SIG-M5 treated with dmso at 0.1 percent for 504 hours (cell line): ENCODE measurements at regions not wholly inside any gene's neighbourhood (a gene's known extent, or its start where the extent isn't known, plus 50 kb on each side); places are given as distances from the start of the nearest gene placed in this dataset.
"Not testable (repeated sequence)": the region's sequence is repeated elsewhere in the genome, so short reads cannot be mapped to it uniquely, and the experiment has no call there.

Experiments
- DNase-seq: peaks from one replicate; lab custom pipeline; 2025; ENCODE audit not compliant: unreplicated experiment; lab: John Stamatoyannopoulos, UW

DNA sequence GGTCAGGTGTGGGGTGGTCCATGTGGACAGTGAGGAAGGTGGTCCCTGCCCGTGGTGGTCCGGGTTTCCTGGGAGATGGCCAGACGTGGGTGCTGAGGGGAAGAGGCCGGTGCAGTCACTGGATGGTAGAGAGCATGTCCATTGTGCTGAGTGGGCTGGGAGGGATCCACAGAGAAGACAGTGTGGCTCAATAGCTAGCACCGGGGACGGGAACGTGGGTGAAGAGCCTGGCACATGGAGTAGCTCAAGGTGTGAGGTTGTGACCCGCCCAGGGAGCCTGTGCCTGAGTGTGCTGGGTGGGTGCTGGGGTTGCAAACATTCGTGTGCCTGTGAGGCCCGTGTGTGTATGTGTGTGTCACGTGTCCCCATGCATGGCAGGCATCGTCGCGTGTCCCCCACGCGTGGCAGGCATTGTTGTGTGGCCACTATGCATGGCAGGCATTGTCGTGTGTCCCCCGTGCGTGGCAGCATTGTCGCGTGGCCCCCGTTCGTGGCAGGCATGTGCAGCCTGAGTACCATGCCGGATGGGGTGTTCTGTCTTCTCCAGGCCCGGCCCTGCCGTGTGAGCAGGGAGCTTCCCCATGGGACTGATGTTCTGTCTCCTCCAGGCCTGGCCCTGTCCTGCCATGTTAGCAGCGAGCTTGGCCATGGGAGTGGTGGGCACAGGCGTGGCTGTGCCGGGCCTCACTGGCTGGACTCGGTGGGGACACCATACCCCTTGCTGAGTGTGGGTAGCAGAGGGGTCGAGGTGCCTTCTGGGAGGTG, 205.0 kb downstream of the TMEM121 start:
- DNase-seq, result not testable (repeated sequence)

DNA sequence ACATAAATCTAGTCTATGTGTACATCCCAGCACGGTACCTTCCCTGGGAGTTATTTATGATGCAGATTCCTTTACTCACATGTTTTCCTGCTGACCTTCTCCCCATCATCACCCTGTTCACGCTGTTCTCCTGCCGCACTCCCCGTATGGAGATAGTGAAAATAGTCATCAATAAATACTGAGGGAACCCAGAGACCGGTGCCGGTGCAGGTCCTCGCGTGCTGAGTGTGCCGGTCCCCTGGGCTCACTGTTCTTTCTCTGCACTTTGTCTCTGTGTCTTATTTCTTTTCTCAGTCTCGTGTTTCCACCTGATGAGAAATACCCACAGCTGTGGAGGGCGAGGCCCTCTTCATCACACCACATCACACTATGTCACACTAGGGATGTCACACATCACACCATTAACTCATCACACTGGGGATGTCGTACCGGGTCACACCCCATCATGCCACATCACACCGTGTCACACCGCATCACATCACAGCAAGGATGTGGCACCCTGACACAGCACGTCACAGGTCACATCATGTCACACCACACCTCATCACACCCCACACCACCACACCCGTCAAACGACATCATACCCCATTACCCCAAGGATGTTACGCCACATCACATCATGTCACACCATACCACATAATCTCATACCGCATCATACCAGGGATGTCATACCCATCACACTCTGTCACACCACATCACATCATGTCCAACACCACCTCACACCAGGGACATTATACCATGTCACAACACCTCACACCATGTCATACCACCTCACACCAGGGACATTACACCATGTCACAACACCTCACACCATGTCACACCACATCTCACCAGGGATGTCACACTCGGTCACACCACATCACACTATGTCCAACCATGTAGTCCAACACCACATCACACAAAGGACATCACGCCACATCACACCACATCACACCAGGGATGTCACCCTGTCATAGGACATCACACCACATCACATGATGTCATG, 207.0 kb downstream of the TMEM121 start:
- no peak for DNase-seq

DNA sequence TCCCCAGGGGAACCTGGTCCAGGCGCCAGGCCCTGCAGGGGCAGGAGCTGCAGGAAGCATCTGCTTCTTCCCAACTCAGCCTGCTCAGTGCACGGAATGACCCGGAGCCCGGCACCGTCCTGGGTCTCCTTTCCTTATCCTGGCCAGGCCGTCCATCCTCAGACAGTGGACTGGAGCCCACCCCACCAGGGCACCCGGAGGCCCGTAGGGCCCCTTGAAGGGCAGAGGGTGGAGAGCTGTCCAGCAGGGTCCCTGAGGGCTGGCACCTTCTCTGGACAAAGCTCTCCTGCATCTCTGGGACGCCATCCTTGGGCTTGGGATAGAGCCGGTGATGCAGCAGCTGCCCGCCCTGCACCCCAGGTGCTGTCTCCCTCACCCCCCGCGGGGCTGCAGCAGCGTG, 207.9 kb downstream of the TMEM121 start:
- not testable (repeated sequence) for DNase-seq

DNA sequence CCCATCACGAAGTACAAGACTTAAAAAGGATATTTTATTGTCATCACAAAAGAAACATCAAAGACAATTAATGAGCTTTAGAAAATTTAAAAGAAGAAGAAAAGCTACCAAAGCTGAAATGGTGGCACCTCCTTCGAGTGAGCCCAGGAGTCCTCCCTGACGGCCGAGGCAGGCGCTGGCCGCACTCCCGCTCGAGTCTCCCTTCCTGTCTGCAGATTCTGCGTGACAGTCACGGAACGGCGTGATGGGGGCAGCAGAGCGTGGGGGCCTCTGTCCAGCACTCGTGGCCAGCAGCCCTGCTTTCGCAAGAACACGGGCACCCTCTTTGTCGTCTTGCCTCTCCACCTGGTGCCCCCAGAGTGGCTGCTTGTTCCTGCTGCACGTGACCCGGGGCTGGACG, 209.9 kb downstream of the TMEM121 start:
- not testable (repeated sequence) for DNase-seq

DNA sequence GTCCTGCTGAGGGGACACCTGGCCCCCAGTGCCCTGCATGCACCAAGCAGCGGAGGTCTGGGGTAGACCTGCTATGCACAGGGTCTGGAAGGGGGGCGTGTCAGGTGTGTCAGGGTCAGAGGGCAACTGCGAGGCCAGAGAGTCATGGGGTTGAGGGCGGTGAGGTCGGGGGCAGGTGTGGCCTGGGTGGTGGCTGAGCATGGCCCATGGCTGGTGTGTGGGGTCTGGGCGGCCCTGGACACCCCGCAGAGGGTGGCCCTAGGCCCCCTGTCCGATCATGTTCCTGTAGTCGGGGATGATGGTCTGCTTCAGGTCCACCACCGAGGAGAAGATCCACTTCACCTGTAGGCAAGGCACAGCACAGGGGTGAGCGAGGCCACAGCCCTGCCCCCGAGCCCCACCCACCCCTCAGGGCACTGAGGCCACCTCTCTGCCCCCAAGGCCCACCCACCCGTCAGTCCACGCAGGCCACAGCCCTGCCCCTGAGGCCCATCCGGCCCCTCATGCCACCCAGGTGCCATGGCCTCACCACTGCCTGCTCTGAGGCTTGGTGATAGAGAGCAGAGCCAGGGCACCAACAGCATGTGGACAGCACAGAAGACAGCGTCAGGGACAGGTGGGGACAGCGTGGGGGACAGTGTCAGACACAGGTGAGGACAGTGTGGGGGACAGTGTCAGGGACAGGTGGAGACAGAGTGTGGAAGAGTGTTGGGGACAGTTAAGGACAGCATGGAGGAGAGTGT, 211.3 kb downstream of the TMEM121 start:
- DNase-seq, result no peak

DNA sequence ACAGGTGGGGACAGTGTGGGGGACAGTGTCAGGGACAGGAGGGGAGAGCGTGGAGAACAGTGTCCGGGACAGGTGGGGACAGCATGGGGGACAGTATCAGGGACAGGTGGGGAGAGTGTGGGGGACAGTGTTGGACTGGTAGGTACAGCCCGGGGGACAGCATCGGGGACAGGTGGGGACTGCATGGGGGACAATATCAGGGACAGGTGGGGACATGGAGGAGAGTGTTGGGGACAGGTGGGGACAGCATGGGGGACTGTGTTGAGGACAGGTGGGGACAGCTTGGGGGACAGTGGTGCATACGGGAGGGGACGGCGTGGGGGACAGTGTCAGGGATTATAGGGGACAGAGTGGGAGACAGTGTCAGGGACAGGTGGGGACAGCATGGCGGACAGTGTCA, 212.3 kb downstream of the TMEM121 start:
- DNase-seq, result no peak

DNA sequence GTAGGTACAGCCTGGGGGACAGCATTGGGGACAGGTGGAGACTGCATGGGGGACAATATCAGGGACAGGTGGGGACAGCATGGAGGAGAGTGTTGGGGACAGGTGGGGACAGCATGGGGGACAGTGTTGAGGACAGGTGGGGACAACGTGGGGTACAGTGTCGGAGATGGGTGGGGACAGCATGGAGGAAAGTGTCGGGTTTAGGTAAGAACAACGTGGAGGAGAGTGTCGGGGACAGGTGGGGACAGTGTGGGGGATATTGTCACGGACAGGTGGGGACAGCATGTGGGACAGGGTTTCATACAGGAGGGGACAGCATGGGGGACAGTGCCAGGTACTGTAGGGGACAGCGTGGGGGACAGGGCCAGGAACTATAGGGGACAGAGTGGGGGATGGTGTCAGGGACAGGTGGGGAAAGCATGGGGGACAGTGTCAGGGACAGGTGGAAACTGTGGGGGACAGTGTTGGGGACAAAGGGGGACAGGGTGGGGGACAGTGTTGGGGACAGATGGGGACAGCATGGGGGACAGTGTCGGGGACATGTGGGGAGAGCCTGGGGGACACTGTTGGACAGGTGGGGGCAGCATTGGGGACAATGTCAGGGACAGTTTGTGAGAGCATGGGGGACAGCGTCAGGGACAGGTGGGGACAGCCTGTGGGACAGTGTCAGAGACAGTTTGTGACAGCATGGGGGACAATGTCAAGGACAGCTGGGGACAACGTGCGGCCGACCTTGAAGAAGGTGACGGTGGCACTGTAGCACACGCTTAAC, 213.1 kb downstream of the TMEM121 start:
- DNase-seq, result no peak

DNA sequence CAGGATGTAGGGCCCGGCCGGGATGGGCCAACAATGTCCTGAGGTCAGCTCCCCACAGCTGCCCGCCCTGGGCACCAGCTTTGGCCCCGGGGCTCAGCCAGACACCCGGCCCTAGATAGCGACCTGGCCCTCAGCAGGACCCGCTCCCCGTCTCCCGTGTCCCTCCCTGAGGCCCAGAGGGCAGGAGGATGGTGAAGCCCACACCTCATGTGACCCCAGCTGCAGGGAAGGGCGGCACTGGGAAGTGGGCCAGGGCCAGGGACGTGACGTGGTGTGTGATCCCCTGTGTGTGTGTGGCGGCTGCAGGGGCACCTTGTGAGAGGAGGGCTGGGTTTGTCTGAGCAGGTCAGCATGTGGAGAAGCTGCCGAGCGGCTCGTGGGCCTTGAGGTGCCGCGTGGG, 213.9 kb downstream of the TMEM121 start:
- DNase-seq, result not testable (repeated sequence)

DNA sequence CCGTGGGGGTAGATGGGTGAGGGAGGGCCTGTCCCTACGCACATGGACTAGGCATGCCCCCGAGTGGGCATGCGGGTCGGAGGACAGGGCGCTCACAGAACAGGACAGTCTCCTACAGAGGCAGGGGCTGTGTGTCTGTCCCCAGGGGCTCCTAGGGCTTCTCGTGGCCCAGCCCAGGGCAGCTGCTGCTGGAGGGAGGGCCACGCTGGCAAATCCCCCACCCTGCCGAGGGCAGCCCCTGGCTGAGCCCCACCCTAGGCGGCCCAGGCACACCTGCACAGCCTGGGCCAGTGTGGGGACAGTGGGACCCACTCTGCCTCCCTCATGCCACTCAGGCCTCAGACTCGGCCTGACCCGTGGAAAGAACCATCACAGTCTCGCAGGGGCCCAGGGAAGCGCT, 214.6 kb downstream of the TMEM121 start:
- DNase-seq, result not testable (repeated sequence)

DNA sequence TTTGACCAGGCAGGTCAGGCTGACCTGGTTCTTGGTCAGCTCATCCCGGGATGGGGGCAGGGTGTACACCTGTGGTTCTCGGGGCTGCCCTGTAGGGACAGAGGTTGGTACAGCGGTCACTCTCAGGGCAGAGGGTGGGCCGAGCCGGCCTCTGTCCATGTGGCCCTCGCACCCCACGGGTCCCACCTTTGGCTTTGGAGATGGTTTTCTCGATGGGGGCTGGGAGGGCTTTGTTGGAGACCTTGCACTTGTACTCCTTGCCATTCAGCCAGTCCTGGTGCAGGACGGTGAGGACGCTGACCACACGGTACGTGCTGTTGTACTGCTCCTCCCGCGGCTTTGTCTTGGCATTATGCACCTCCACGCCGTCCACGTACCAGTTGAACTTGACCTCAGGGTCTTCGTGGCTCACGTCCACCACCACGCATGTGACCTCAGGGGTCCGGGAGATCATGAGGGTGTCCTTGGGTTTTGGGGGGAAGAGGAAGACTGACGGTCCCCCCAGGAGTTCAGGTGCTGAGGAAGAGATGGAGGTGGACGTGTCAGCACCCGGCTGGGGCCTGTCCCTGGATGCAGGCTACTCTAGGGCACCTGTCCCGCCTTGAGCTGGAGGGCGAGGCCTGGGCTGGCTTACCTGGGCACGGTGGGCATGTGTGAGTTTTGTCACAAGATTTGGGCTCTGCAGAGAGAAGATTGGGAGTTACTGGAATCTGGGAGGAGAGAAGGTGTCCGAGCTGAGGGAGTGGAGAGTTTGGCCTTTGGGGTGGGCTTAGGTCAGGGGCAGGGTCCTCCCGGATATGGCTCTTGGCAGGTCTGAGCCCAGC, 215.5 kb downstream of the TMEM121 start:
- not testable (repeated sequence) for DNase-seq

DNA sequence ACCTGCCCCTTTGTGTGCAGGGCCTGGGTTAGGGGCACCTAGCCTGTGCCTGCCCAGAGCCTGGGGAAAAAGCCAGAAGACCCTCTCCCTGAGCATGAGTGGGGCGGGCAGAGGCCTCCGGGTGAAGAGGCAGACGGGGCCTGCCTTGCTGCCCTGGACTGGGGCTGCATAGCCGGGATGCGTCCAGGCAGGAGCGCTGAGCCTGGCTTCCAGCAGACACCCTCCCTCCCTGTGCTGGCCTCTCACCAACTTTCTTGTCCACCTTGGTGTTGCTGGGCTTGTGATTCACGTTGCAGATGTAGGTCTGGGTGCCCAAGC, 216.1 kb downstream of the TMEM121 start:
- DNase-seq, result no peak

DNA sequence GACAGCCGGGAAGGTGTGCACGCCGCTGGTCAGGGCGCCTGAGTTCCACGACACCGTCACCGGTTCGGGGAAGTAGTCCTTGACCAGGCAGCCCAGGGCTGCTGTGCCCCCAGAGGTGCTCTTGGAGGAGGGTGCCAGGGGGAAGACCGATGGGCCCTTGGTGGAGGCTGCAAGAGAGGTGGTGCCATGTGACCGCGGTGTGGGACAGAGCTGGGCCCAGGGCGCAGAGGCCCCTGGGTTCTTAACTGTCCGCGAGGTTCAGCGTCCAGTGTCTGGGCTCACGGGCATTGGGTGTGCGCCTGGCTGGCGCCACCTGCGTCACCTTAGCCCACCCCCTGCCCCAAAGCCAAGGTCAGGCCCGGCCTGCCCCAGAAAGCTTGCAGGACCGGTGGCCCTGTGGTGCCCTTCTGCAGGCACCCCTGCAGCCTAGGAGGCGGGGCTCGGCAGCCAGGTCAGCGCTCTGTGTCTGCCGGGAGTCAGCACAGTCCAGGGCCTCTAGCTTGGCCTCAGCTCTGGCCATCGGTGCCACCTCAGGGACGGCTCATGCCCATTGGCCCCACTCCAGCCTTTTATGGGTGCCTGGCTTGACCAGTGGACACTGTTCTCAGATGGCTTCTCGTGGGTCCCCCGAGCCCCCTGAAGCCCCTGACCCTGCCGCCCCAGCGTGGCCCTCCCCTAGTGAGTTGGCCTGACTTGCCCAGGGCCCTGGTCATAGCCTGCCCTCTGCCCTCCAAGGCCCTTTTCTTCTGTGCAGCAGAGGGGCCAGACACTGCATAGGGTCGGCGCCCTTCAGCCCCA, 216.7 kb downstream of the TMEM121 start:
- not testable (repeated sequence) for DNase-seq

DNA sequence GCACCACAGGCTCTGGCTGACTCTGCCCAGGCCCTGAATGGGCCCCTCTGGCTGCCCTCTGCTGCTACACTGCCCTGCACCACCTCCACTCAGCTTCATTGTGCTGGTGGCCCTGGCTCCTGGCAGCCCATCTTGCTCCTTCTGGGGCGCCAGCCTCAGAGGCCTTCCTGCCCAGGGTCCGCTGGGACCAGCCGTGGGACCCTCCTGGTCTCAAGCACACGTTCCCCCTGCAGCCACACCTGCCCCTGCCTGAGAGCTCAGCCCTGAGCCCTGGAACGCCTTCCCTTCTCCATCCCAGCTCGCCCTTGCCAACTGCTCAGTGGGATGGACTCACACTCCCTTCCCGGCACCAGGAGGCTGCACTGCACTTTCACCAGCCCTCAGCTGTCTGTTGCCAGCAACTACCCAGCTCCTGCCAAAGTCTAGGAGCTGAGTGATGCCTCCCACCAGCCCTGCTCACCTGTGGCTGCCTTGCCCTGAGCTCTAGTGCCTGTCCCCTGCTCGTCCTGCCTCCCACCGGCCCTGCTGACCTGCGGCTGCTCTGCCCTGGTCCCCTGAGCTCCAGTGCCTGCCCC, 217.9 kb downstream of the TMEM121 start:
- DNase-seq, result not testable (repeated sequence)

DNA sequence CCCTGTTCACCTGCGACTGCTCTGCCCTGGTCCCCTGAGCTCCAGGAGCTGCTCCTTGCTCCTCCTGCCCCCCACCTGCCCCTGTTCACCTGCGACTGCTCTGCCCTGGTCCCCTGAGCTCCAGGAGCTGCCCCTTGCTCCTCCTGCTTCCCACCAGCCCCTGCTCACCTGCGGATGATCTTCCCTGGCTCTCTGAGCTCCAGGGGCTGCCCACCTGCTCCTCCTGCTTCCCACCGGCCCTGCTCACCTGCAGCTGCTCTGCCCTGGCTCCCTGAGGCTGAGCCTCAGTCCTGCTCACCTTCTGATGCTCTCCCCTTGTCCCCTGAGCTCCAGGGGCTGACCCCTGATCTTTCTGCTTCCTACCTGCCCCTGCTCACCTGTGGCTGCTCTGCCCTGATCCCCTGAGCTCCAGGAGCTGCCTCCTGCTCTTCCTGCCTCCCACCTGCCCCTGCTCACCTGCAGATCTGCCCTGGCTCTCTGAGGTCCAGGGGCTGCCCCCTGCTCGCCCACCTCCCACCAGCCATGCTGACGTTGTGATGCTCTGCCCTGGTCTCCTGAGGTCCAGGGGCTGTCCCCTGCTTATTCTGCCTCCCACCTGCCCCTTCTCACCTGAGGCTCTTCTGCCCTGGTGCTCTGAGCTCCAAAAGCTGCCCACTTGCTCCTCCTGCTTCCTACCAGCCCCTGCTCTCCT, 219.2 kb downstream of the TMEM121 start:
- DNase-seq, result no peak

DNA sequence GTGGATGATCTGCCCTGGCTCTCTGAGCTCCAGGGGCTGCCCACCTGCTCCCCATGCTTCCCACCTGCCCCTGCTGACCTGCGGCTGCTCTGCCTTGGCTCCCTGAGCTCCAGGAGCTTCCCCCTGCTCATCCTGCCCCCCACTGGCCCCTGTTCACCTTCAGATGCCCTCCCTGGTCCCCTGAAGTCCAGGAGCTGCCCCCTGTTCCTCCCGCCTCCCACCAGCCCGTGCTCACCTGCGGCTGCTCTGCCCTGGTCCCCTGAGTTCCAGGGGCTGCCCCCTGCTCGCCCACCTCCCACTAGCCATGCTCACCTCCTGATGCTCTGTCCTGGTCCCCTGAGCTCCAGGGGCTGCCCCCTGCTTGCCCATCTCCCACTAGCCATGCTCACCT, 219.7 kb downstream of the TMEM121 start:
- no peak for DNase-seq

DNA sequence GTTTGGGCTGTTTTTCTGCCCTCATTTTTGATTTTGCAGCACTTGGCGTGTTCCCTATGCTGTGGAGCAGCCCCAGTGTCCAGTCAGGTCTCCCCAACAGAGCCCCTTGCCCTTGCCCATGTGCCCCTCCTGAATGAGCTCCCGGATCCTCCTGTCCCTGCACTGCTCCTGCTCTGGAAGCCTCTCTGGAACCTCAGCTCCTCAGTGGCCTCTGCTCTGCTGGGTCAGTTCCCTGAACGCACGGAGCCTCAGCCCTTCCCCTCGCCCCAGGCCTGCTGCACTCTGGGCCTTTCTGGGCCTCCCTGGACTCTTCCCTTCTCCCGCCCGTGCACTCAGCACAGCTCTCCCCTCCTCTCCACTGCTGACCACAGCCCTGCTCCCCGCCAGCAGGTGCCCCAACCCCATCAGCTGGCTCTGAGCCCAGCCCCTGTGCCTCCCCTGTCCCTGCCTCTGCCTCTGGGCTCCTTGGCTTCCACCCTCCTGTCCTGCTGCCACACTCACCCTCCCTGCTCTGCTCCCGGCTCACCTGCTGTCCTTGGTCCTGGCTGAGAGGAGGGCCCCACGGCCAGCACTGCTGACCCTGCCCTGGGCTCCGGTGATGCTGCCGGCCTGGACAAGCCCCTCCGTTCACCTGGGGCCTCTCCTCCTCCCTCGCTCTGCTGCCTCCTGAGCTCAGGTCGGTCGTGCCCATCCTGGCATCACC, 220.6 kb downstream of the TMEM121 start:
- DNase-seq, result not testable (repeated sequence)

DNA sequence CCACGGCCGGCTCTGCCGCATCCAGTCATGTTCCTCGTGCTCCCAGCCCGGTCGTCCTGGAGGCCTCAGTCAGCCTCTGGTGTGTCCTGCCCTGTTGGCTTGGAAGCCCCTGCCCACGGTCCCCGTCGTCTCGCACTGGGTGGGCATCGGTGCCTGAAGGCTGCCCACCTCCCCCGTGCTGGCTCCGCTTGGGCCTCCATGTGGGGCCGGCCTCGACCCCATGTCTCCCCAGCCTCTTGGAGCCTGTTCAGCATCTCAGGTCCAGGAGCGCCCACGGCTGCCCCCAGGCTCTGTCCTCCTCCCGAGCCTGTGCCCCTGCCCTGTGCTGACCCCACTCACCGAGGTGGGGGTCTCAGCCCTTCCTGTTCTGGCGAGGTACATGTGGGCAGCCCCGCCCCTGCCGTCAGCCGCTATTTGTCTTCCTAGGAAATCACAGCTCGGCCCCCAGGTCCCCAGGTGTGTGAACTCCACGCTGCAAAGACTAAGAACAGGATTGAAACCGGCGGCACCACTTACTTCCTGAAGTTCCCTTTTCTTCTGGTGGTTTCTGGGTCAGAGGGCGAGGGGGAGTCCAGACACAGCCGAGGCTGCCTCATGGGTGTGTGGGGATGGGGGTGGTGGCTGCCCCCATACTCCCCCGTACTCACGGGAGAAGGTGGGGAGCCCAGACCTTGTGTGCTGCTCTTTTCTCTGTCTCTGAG, 221.3 kb downstream of the TMEM121 start:
- DNase-seq, result not testable (repeated sequence)
